ENCODE measurements at regions not wholly inside any gene's neighbourhood (a gene's known extent, or its start where the extent isn't known, plus 50 kb on each side); places are given as distances from the start of the nearest gene placed in this dataset.

- no peak for DNase-seq (ENCODE audit: low read depth)
- TF ChIP-seq MYC (IDR thresholded peaks at IDR 0.05; ENCODE audit: low read depth, low read length) (no peak), POLR2A (IDR thresholded peaks at IDR 0.05; ENCODE audit: extremely low read depth, insufficient read length) (no peak), MAX (IDR thresholded peaks at IDR 0.05; ENCODE audit: low read depth, low read length) (no peak)
- TF ChIP-seq, protein P1, sequence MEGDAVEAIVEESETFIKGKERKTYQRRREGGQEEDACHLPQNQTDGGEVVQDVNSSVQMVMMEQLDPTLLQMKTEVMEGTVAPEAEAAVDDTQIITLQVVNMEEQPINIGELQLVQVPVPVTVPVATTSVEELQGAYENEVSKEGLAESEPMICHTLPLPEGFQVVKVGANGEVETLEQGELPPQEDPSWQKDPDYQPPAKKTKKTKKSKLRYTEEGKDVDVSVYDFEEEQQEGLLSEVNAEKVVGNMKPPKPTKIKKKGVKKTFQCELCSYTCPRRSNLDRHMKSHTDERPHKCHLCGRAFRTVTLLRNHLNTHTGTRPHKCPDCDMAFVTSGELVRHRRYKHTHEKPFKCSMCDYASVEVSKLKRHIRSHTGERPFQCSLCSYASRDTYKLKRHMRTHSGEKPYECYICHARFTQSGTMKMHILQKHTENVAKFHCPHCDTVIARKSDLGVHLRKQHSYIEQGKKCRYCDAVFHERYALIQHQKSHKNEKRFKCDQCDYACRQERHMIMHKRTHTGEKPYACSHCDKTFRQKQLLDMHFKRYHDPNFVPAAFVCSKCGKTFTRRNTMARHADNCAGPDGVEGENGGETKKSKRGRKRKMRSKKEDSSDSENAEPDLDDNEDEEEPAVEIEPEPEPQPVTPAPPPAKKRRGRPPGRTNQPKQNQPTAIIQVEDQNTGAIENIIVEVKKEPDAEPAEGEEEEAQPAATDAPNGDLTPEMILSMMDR (IDR thresholded peaks at IDR 0.05; ENCODE audit: low read depth, low read length) = no peak
- H3K4me3 ChIP-seq (ENCODE audit: low read depth, low read length) = no peak overlapping the region
These were observed 69.0 kb upstream of the OR13F1 start for GRCh38 chr9:104435059-104435458.

DNA sequence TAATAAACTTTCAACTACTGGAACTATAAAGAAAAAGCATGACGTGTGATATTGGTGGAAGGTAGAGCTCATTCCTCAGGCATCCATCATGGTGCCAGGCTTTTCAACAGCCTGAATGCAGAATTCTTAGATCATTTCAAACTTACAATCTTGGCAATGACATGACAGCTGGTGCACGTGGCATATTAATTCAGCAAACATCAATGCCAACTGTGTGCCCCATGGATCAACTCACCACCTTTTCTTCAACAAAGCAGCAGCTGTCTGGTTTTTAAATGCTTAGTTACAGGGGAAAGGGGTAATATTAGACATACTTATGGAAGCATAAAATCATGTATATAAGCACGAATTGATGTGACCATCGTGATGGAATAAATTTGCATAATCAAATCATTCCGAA, 56.0 kb upstream of the OR13F1 start:
- TF ChIP-seq POLR2A (IDR thresholded peaks at IDR 0.05; ENCODE audit: extremely low read depth, insufficient read length) (no peak), MYC (IDR thresholded peaks at IDR 0.05; ENCODE audit: low read depth, low read length) (no peak), MAX (IDR thresholded peaks at IDR 0.05; ENCODE audit: low read depth, low read length) (no peak)
- TF ChIP-seq, protein P1 (IDR thresholded peaks at IDR 0.05; ENCODE audit: low read depth, low read length) = no peak
- no peak overlapping the region for H3K4me3 ChIP-seq (ENCODE audit: low read depth, low read length)
- DNase-seq (ENCODE audit: low read depth) = no peak
